Transverse colon (tissue), 4 donors: ENCODE measurements at regions not wholly inside any gene's neighbourhood (a gene's known extent, or its start where the extent isn't known, plus 50 kb on each side); places are given as distances from the start of the nearest gene placed in this dataset.

Source experiments
- DNase-seq: peaks from one replicate; pipeline ENCODE4 v3.0.0-alpha.2; 2019
- H3K27ac ChIP-seq, 4 donors: fragments of 200-600 bp; sonication (generic); 2 replicates each; pipeline ENCODE4 v1.5.1; 2016 to 2018; ENCODE audit warnings: inconsistent platforms in 4 of 4
- H3K27me3 ChIP-seq: fragments of 200-600 bp; sonication (generic); 2 replicates; pipeline ENCODE4 v1.5.1; 2017; ENCODE audit warnings: inconsistent platforms
- H3K36me3 ChIP-seq, 4 donors: fragments of 200-600 bp; sonication (generic); 2 replicates each; pipeline ENCODE4 v1.5.1; 2017 to 2019; ENCODE audit warnings: inconsistent platforms in 4 of 4
- H3K4me1 ChIP-seq, 4 donors: fragments of 200-600 bp; sonication (generic); 2 replicates each; pipeline ENCODE4 v1.5.1; 2017 to 2020; ENCODE audit warnings: inconsistent platforms in 4 of 4
- H3K4me3 ChIP-seq, 4 donors: fragments of 200-600 bp; sonication (generic); 1 replicate in 1 of 4; 2 replicates in 3 of 4; pipeline versions ENCODE4 v1.5.1 to v1.6.1; 2017 to 2019; ENCODE audit warnings: inconsistent platforms in 4 of 4
- H3K9me3 ChIP-seq, 2 donors: fragments of 200-600 bp; sonication (generic); 2 replicates each; pipeline ENCODE4 v1.5.1; 2017 to 2019; ENCODE audit warnings: inconsistent platforms in 2 of 2
- CTCF ChIP-seq, 5 experiments: fragments of 200-600 bp in 3 of 5; fragments of 450-650 bp in 2 of 5; sonication (generic) in 3 of 5; IDR thresholded peaks; 1 replicate in 2 of 5; 2 replicates in 3 of 5; pipeline ENCODE4 v1.5.1; 2016 to 2017; ENCODE audit warnings: antibody characterized with exemption in 5 of 5, inconsistent platforms in 3 of 5, mild to moderate bottlenecking in 2 of 5, moderate library complexity in 1 of 5
- EP300 ChIP-seq: sonication (generic); formaldehyde crosslinking; IDR thresholded peaks from one replicate; pipeline ENCODE4 v1.6.1; 2017; ENCODE audit warnings: antibody characterized with exemption, low read depth
- POLR2A ChIP-seq: fragments of 450-650 bp; IDR thresholded peaks from one replicate; pipeline ENCODE4 v1.6.1; 2016; ENCODE audit warnings: antibody characterized with exemption, mild to moderate bottlenecking, moderate library complexity
- POLR2AphosphoS5 ChIP-seq, 3 donors: sonication (generic); formaldehyde crosslinking; IDR thresholded peaks; one replicate each; pipeline ENCODE4 v1.6.1; 2016; ENCODE audit warnings: antibody characterized with exemption in 3 of 3
- WGBS, 2 donors: methylation state at CpG; one replicate each; pipeline ENCODE4 v1.1.5; 2018; ENCODE audit warnings: low coverage in 1 of 2; 5-methylcytosine and 5-hydroxymethylcytosine counted together
- in situ Hi-C, 4 donors: fragments of 200-750 bp; cut with MboI; loops; one replicate each; pipeline versions ENCODE4 v1.15.0 to v1.15.1; 2017; ENCODE audit warnings: low sequenced_read_pairs in 3 of 4, low pct_ligation_motif_present in 1 of 4, low pct_unique_long_range_greater_than_20kb in 1 of 4
- intact Hi-C: fragments of 100-400 bp; cut with DNase I; formaldehyde crosslinking; loops from one replicate; pipeline ENCODE4 v1.15.1; 2023; ENCODE audit warnings: low total_unique reads

GRCh38 chr6:9365378-9365777 lies 930.0 kb upstream of the SLC35B3 start:
- H3K27me3 ChIP-seq: no peaks in the 10 kb centered on the region
- H3K4me3 ChIP-seq: no peak overlapping the region
- no peaks in the 10 kb centered on the region for H3K36me3 ChIP-seq
- in situ Hi-C loops: no loop called here
- intact Hi-C loops: no loop called here
- H3K9me3 ChIP-seq: no peaks in the 10 kb centered on the region
- no peak for TF ChIP-seq POLR2A
- TF ChIP-seq EP300: no peak
- TF ChIP-seq POLR2AphosphoS5 (IDR thresholded peaks at IDR 0.05): no peak
- H3K27ac ChIP-seq: no peak overlapping the region
- no peak for DNase-seq
- H3K4me1 ChIP-seq: no peaks in the 10 kb centered on the region

DNA sequence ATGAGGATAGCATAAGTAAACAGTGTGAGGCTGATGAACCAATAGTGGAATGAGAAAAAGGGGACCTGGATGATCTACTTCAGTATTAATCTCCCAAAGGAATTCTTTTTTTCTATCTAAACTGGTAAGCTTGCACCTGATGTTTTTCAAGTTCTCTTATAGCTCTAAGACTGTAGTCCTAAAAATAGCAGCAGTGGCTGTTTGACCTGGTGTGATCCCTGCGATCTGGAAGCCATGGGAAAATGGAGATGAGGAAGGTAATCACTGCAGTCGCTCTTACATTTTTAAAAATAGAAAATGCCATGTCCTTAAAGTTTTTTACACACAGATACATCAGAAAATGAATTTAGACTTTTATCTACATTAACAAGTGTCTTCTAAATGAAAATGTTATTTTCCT lies 926.4 kb upstream of the SLC35B3 start:
- intact Hi-C loops (no loop called here), in situ Hi-C loops (no loop called here)
- no peaks in the 10 kb centered on the region for H3K36me3 ChIP-seq
- H3K27me3 ChIP-seq: no peaks in the 10 kb centered on the region
- WGBS, 2 donors: 66 to 73% methylated on average over 2 of the region's 2 CpGs
- DNase-seq: no peak
- H3K4me3 ChIP-seq: no peak overlapping the region
- H3K4me1 ChIP-seq: no peaks in the 10 kb centered on the region
- H3K9me3 ChIP-seq: no peaks in the 10 kb centered on the region
- TF ChIP-seq EP300: no peak
- no peak overlapping the region for H3K27ac ChIP-seq

GRCh38 chr6:9360881-9361280 lies 925.5 kb upstream of the SLC35B3 start:
- Histone ChIP-seq H3K4me3 (no peak overlapping the region), H3K27ac (no peak overlapping the region), H3K27me3 (no peaks in the 10 kb centered on the region), H3K4me1 (no peaks in the 10 kb centered on the region), H3K9me3 (no peaks in the 10 kb centered on the region), H3K36me3 (no peaks in the 10 kb centered on the region)
- intact Hi-C loops: no loop called here
- DNase-seq: no peak
- in situ Hi-C loops: no loop called here
- TF ChIP-seq EP300: no peak
- no peak for TF ChIP-seq POLR2AphosphoS5 (IDR thresholded peaks at IDR 0.05)
- no peak for TF ChIP-seq CTCF (IDR thresholded peaks at IDR 0.05)
- no peak for TF ChIP-seq POLR2A

- in situ Hi-C loops: no loop called here
- no peak for DNase-seq
- H3K36me3 ChIP-seq: no peaks in the 10 kb centered on the region
- WGBS, 2 donors: 81 to 83% methylated on average over 3 of the region's 3 CpGs
- intact Hi-C loops: no loop called here
- TF ChIP-seq CTCF (IDR thresholded peaks at IDR 0.05): no peak
- no peaks in the 10 kb centered on the region for H3K9me3 ChIP-seq
- no peaks in the 10 kb centered on the region for H3K27me3 ChIP-seq
- H3K4me3 ChIP-seq: no peak overlapping the region
- H3K4me1 ChIP-seq: no peaks in the 10 kb centered on the region
- no peak overlapping the region for H3K27ac ChIP-seq
Observed at GRCh38 chr6:9347608-9348007, 912.3 kb upstream of the SLC35B3 start.

DNA sequence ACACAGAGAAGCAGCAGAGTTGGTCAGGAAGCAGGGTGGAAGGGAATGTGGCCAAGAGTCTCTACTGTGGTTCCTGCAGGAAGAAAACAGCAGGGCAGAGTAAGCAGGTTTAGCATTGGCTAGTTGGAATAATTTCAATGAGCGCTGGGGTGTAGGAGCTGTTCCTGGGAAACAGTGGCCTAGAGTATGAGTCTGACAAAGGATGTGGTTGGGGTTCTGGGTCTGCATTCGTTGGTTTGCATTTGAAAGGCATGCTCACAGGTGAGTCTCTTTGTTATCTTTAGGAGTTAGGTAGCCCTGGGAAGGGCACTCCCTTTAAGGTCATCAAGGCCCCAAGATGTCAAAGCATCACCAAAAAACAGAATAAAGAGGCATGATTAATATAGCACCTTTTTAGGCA lies 911.6 kb upstream of the SLC35B3 start:
- no peak for TF ChIP-seq POLR2A
- TF ChIP-seq CTCF (IDR thresholded peaks at IDR 0.05): no peak
- TF ChIP-seq POLR2AphosphoS5 (IDR thresholded peaks at IDR 0.05): no peak
- TF ChIP-seq EP300: no peak
- Histone ChIP-seq H3K4me1 (no peaks in the 10 kb centered on the region), H3K4me3 (no peak overlapping the region), H3K27me3 (no peaks in the 10 kb centered on the region), H3K36me3 (no peaks in the 10 kb centered on the region), H3K9me3 (no peaks in the 10 kb centered on the region), H3K27ac (no peak overlapping the region)
- WGBS, 2 donors: 64 to 100% methylated on average over 1 to 2 of the region's 2 CpGs
- in situ Hi-C loops (no loop called here), intact Hi-C loops (no loop called here)
- DNase-seq: no peak
